CD4-positive, alpha-beta T cell treated with Interleukin-4 for 4 hours (primary cell): ENCODE measurements at regions not wholly inside any gene's neighbourhood (a gene's known extent, or its start where the extent isn't known, plus 50 kb on each side); places are given as distances from the start of the nearest gene placed in this dataset.
"Not testable (repeated sequence)": the region's sequence is repeated elsewhere in the genome, so short reads cannot be mapped to it uniquely, and the experiment has no call there.

Experiments used
- DNase-seq: peaks from one replicate; pipeline ENCODE4 v3.0.0-alpha.2; 2020

DNA sequence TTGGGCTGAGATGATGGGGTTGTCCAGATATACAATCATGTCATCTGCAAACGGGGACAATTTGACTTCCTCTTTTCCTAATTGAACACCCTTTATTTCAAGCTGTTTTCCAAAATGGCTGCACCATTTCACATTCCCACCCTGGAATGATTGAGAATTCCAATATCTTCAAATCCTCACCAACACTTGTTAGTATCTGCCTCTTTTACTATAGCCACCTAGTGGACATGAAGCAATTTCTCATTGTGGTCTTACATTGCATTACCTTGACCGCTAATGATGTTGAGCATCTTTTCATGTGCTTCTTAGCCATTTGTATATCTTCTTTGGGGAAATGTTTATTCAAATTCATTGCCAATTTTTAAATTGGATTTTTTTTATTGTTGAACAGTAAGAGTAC is 364.8 kb downstream of the SMARCA1 start:
- no peak for DNase-seq

DNA sequence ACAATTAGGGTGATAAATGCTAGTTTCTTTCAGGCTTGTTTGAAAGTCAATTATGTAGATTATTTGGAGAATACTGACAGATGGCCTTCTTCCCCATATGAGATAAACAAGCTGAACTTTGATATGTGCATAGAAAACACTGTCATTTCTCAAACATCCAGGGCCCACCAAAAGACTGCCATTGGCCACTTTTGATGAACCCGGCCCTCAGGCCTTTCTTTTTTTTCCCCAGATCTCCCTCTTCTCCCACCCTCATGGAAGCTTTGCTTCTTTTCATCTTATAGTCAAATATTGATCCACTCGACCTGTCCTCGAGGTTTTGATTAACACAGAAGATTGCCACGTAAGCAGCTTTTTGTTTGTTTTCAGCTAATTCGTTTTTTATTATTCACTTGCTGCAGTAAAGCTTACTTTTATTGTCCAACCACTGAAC is 377.4 kb downstream of the SMARCA1 start:
- no peak for DNase-seq

DNA sequence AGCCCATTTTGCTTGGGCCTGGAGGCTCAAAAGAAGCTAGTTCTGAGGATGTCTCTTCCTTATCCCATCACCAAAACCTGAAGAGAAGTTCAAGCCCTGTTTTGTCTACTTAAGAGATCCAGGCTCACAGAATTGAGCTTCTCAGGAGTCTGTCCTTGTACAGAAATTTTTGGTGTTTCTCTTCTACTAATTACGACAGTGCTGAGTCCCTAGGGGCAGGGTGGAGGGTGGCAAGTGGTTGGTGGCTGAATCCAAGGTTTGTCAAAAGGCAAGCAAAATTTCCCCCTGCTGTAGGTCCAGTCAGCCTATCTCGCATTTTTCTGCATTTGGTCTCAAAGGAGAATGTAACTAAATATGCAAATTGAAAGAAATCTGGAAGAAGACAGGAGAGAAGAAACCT is 377.9 kb downstream of the SMARCA1 start:
- DNase-seq: no peak

DNA sequence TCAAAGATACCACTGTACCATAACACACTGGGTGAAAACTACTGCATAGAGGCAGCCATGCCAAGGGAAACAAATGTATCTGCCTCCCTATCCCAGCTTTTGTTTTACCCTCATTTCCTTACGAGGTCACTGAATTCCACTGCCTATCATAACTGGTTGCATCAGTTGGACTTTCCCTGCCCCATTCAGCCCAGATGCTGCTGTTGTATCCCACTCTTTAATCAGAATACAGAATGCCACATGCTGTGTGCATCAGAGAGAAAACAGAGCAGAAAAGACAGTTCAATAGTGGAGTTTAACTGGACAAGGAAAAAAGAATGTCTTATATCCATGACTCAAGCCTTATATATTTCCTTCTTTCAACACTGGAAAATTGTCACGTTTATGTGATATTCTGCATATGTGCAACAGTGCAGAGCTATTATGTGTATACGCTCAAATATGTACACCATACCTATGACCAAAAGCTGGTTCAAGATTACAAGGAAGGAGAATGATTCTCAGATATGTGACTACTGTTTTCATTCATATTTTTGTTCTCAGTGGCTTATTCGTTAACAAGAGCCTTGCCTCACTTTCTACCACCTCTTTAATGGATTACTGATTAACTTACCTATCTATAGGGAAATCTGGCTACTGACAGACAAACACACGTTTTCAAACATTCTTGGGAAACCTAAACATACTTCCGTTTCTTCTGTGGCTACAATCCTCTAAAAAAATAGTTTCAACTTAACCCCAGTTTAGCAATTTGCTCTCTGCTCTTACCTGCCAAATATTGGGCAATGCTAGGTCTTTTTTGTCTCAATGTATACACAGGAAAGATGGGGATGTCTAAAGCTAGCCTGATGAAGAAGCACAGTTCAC is 378.9 kb downstream of the SMARCA1 start:
- no peak for DNase-seq

DNA sequence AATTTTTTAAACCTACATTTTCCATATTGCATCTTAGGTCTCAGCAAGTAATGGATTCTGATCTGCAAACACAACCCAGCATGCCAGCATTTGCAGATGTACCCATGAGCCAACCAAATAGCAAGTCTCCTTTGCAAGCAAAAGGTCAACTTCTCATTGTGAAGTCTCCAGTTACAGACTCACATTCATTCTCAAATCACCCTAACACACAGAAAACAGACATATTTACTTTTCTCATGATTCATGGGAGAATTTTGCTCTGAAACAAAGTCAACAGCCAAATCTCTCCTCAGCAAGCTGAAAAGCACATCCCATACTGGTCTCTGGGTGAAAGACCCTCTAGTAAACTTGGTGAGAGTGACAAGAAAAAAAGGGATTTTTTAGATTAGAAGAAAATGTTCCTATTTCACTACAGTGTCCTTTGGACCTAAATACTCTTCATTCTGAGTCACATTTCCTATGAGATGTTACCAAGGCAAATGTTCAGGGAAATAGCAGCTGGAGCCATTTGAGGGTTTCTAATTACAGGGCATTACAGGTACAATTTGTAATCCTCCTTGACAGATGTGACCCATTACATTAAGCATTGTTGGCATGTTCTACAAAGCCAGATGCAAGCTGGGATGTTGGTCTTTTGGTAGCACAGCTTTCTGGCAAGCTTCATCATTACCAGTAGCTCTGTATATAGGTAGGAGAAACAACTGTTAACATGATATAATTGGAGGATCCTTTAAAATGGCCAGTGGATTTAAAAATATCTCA is 383.3 kb downstream of the SMARCA1 start:
- no peak for DNase-seq

DNA sequence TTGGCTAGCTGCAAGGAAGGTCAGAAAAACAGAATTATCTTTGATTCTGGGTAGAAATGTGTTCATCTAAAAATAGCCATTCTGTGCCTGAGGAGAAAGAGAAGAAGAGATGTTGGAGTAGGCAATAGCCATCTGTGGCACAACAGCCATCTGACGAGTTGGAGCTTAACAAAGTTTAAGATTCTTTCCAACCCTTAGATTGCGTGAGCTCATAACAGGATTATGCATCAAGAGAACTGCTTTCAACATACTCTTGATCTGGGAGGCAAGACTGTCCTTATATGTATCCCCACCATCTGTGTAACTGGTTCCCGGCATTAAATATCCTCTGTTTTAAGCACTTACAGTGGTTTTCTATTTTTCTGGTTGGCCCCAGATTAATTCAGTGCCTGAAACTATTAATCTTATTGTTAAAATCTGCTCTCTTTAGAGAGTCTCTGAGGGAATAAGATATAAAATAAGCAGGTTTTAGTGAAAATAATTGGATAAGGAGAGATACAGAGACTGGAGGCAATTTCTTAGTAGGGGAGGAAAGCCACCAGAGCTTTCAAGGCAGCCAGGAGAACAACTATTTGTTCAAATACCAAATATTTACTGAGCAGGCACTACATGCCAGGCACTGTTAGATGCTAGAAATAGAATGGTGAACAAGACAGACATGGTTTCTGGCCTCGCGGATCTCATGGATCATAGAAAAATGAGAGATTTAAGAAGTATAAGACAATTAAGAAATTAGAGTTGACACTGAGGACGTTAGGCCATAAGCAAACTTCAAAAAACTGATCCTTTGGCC is 398.0 kb downstream of the SMARCA1 start:
- no peak for DNase-seq

DNA sequence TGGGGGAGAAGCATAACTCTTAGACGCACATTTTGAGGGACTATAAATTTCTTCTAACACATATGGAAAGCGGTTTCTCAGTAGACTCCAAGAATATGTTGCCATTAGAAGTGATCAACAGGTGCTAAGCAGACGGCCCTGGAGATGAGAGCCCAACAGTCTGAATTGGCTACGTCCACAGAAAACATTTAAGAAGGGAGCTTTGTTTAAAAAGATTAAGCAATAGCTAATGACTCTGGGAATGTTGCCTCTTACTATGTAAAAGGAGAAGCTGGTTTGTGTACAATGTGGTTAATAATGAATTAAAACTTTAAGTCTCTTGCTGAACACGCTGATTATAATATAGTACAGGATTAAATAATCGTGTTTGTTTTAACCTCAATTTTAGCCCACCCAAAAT is 399.5 kb downstream of the SMARCA1 start:
- no peak for DNase-seq

DNA sequence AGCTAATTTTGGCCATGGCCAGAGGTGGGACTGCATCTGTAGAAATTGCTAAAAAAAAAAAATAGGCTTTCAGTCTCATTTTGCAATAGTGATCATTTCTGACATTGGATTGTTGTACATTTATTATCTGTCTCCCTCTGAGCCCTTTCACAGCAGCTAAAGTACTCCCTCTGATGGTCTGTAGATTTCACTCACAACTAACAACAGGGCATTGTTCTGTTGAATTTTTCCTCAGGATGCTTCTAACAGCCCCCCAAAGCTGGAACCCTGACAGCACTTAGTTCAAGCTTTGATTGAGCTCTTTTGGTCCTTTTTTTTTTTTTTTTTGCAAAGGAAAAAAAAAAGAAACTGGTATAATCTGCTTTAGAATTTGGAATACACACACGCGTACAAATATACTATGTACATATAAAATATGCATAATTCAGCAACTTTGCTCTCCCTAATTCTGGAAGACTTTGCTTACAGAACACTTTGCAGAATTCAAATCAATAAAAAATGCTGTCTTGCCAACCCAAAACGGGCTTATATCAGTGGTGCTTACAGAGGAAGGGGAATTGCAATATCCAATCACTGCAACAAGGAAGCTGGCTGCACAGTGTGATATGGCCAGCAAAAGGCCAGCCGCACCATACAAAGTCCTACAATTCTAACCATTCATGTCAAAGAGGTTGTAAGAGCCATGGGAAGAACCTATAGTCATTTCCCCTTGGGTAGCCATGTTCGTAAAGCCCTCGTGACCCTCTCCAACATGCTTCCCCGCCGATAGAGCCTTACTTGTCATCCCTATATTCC is 406.4 kb downstream of the SMARCA1 start:
- no peak for DNase-seq

DNA sequence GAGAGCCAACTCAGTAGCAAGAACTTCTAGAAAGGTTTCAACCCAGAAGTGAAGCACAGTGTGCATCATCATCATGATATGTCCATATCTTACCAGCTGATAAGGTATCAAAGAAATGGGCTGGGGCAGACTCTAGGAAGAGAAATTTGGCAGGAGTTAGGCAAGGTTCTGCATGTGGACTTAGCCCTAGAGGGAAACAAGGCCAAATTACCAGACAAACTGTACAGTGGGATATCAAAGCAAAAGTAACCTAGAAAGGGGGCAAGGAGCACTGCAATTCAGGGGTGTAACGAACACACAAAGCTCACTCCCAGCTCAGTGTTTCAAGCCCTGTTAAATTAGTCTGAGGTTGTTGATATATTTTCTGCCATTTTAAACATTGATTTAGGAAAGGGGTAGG is 407.4 kb downstream of the SMARCA1 start:
- no peak for DNase-seq

DNA sequence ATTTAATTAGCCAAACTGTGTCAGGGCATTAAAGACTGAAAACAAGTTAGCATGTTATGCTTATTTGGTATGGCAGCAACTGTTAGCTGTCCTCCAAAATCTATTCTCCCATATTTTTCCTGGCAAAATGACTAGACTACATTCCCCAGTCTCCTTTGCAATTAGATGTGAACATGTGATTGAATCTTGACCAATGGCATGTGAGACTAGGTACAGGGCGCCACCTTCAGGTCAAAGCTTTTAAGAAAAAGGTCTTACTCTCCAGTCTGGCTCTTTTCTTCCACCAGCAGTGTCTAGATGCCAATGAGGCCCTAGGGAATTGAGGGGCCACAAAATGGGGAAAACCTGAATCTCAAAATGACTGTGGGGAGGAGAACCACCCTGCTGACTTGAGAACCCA is 408.2 kb downstream of the SMARCA1 start:
- DNase-seq: no peak

DNA sequence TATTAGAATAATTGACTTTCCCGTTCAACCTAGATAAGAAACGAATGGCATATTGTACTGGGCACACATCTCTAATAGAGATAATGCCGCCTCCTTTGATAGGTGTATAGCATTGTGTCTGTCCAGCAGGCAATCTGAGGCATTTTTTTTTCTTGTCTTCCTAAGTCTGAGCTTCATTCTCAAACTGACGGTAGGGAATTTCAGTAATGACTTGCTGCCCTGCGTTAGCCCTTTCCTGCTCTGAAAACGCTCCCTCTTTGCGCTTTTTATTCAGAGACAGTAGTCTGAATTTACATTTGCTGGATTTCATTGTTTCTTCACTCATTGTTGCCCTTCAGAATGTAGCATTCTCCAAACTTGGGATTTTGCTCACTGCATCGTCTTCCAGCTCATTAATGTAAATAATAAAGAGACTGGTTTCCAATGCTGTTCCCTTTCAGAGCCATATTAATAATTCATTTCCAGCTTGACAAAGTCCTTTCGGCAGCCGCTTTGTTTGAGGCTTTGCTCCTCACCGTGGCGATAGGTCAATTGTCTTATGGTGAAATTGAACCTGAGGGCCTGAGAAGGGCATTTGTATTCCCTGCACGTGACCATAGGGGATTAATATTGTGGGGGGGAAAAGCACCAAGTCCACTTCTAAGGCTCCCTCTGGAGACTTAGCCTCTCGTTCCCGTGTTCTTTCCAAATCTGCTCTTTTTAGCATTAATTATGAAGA is 412.1 kb downstream of the SMARCA1 start:
- no peak for DNase-seq

DNA sequence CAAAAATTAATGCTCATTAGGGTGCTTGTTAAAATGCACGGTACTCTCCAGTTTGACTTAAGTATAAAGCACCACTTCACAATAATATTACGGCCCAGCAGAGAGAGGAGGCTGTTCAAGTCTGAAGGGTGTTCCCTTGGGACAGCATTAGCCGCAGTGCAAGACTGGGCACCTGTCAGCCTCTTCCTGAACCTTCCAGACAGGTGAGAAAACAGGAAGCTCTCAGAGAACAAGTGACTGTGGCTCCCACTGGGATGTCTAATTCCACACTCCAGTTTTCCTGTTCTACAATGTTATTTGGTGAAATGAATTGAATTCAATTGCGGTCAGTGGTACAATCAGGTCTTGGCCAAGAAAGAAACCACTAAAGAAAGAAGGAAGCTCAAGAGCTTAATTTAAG is 414.4 kb downstream of the SMARCA1 start:
- no peak for DNase-seq

DNA sequence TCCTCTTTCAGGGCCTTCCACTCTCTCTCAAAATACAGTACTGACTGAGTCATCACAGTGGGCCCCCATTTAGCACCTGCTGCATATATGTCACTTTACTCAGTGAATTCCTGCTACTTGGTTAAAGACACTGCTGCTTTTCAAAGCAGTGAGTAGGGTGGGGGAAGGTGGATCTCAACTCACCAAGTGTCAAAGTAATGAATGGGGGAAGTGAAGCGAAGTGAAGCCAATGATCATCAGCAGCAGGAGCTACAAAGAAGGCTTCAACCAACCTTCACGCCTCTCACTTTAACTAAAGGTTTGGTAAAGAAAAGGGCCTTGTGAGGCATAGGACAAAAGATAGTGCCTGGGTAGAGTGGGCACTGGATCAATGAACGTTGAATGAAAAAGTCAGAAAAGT is 424.1 kb downstream of the SMARCA1 start:
- no peak for DNase-seq

DNA sequence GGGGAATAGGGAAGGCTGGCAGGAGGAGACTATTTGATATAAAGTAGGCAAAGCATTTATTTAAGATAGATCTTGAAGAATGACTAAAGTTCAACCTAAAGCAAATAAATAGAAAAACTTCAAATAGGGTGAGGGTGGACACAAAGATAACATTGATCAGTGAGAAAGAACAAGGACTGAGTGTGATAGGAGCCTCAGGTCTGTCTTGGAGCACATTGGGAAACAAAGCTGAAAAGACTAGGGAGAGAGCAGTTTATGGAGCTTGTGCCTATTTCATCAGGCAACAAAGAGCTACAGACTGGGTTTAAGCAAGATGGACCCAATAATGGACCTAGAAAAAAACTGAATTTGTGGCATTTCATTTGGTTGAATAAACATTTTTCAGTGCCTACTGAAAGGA is 425.6 kb downstream of the SMARCA1 start:
- no peak for DNase-seq

DNA sequence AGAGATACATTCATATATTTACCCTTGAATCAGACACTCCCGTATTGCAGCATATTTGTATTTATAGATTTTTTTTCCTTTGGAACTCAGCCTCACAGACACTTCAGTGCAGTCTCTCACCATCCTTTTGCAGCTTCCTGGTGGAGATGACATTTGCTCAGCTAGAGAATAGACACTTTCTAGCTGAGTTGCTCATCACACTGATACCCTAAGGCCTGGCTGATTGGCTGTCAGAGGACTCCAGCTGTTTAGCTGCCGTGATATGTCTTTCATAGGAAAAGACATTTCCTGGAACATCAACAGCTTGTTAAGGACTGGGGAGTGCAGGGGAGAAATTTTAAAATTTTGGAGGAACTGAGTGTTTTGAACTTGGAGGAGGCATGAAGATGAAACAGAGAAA is 429.6 kb downstream of the SMARCA1 start:
- no peak for DNase-seq

DNA sequence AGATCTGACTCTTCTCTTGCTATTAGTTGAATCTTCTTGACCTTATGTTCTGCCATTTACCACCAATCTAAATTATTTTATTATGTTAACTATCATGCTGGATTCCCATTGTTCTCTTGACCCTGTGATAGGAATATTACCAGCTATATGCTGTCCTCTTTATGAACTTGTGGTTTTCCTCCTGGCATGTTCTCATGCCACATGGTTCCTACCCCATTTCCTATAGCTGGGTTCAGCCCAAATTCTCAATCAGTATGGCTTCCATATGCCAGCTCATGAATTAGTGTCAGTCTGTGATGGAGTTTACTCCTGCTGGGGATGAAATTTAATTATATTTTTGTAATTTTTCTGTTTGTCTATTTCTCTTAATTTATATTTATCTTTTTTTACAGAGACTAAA is 430.5 kb downstream of the SMARCA1 start:
- no peak for DNase-seq

DNA sequence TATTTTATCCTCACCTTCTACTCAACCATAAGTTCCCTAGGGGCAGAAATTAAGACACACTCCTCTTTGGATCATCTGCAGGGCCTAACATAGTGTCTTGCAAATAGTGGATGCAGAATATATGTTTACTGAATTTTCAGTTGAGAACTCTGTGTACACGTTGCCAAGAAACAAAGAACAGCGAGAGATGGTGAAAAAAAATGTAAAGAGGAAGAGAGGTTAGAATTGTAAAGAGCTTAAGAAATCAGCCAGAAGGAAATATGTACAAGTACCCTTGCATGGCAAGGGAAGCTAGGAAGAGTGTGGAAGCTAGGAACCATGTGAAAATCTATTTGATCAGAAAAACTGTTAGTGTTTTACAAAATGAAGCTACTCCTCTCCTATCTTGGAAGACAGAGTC is 431.0 kb downstream of the SMARCA1 start:
- no peak for DNase-seq

DNA sequence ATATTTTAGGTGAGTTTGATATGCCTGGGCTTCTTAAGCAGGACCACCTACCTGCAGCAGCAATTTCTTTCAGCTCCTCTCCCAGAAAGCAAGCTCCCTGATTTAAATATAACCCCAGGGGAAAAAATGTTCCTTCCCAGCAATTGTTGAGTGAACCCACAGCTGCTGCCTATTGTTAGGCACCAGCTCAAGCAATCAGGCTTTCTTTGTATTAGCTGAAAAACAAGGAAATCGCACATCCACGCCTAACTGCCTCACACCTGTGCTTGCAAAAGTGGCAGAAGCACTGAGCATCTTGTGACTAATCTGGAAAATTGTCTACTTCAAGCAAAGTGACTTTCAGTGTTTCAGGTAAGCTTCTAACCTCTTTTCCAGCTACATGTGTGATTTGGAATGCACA is 432.2 kb downstream of the SMARCA1 start:
- DNase-seq: no peak

DNA sequence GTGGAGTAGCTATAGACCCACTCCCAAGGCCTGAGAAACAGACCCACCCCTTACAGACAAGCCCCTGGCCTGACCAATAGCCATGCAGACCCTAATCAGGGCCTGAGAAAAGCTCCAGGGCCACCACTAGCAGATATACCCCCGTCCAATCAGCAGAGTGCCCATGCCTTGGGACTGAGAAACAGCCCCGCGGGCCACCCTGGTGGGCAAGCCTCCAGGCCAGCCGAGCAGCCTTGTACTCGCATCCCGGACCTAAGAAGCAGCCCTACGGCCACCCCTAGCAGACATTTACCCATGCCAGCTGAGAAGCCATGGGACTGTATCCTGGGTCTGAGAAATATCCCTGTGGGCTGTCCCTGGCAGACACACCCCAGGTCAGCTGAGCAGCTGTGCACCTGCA is 436.5 kb downstream of the SMARCA1 start:
- DNase-seq: no peak

DNA sequence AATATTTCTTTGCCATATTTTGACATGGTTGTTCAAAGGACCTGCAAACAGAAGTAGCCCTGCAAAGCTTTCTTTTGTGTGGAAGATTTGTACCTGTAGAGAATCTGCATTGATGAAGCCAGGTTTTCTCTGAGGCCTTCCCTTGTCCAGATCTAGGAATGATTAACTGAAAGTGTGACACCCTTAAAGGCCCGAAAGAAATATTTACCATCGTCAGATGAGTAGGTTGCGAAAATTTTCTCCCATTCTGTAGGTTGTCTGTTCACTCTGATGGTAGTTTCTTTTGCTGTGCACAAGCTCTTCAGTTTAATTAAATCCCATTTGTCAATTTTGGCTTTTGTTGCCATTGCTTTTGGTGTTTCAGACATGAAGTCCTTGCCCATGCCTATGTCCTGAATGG is 439.0 kb downstream of the SMARCA1 start:
- DNase-seq: not testable (repeated sequence)

DNA sequence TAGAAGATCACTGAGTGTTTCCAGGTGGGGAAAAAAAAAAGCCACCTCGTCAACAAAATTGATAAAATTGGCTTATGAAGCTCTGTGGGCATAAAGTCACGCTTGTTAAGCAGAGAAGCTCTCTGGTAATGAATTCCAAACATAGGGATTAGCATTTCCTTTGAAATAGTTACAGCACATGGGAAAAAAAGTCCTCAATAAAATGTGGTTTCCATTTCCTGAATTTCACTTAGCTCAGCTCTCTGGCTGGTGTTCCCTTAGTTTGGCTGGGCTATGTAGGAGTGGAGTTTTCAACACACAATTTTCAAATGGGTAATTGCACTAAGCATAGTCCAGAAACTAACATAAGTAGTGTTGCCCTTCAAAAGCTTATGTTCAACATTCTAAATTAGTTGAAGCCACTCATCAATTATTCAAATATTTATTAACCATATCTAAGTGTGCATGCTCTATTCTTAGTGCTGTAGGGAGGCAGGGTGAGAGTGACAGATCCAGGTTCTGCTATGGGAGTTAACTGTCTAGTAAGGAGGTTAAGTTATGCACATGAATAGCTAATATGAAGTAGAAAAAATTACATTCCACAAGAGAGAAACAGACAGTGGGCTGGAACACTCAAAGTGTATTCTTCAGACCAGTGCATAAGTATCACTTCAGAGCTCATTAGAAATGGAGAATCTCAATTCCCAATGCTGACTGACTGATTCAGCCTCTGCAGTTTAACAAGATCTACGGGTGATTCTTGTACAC is 445.7 kb downstream of the SMARCA1 start:
- no peak for DNase-seq
